Ishikawa (cell line): ENCODE measurements at regions not wholly inside any gene's neighbourhood (a gene's known extent, or its start where the extent isn't known, plus 50 kb on each side); places are given as distances from the start of the nearest gene placed in this dataset.

Experiments used
- CEBPB ChIP-seq: IDR thresholded peaks from 2 replicates; pipeline ENCODE4 v1.6.1; 2012
- CREB1 ChIP-seq: IDR thresholded peaks from 2 replicates; pipeline ENCODE4 v1.6.1; 2012; ENCODE audit warnings: low read depth
- EGR1 ChIP-seq: IDR thresholded peaks from 2 replicates; pipeline ENCODE4 v1.6.1; 2012
- EP300 ChIP-seq: IDR thresholded peaks from 2 replicates; pipeline ENCODE4 v1.6.1; 2012; ENCODE audit warnings: borderline replicate concordance
- FOXM1 ChIP-seq: IDR thresholded peaks from 2 replicates; pipeline ENCODE4 v1.6.1; 2012; ENCODE audit warnings: low read depth, borderline replicate concordance
- NFIC ChIP-seq: IDR thresholded peaks from 2 replicates; pipeline ENCODE4 v1.6.1; 2012
- RAD21 ChIP-seq: IDR thresholded peaks from 2 replicates; pipeline ENCODE4 v1.6.1; 2012; ENCODE audit warnings: low read depth
- TAF1 ChIP-seq: IDR thresholded peaks from 2 replicates; pipeline ENCODE4 v1.6.1; 2012; ENCODE audit warnings: low read depth, mild to moderate bottlenecking
- TCF12 ChIP-seq: IDR thresholded peaks from 2 replicates; pipeline ENCODE4 v1.6.1; 2012; ENCODE audit warnings: low read depth
- TEAD4 ChIP-seq: IDR thresholded peaks from 2 replicates; pipeline ENCODE4 v1.6.1; 2012
- USF1 ChIP-seq: IDR thresholded peaks from 2 replicates; pipeline ENCODE4 v1.6.1; 2012
- YY1 ChIP-seq: IDR thresholded peaks from 2 replicates; pipeline ENCODE4 v1.6.1; 2012; ENCODE audit warnings: low read depth
- ZBTB7A ChIP-seq: IDR thresholded peaks from 2 replicates; pipeline ENCODE4 v1.6.1; 2012; ENCODE audit warnings: low read depth
- TF ChIP-seq, protein P1 (sequence below): IDR thresholded peaks from 2 replicates; pipeline ENCODE4 v1.6.1; 2012; ENCODE audit warnings: low read depth, mild to moderate bottlenecking
- TF ChIP-seq, protein P2 (sequence below): IDR thresholded peaks from 2 replicates; pipeline ENCODE4 v1.6.1; 2012

- TF ChIP-seq CEBPB (no peak), USF1 (no peak), TEAD4 (no peak), YY1 (no peak), EP300 (no peak), TCF12 (no peak), RAD21 (no peak), NFIC (no peak), CREB1 (no peak), TAF1 (no peak), FOXM1 (no peak), ZBTB7A (no peak)
- TF ChIP-seq, protein P1, sequence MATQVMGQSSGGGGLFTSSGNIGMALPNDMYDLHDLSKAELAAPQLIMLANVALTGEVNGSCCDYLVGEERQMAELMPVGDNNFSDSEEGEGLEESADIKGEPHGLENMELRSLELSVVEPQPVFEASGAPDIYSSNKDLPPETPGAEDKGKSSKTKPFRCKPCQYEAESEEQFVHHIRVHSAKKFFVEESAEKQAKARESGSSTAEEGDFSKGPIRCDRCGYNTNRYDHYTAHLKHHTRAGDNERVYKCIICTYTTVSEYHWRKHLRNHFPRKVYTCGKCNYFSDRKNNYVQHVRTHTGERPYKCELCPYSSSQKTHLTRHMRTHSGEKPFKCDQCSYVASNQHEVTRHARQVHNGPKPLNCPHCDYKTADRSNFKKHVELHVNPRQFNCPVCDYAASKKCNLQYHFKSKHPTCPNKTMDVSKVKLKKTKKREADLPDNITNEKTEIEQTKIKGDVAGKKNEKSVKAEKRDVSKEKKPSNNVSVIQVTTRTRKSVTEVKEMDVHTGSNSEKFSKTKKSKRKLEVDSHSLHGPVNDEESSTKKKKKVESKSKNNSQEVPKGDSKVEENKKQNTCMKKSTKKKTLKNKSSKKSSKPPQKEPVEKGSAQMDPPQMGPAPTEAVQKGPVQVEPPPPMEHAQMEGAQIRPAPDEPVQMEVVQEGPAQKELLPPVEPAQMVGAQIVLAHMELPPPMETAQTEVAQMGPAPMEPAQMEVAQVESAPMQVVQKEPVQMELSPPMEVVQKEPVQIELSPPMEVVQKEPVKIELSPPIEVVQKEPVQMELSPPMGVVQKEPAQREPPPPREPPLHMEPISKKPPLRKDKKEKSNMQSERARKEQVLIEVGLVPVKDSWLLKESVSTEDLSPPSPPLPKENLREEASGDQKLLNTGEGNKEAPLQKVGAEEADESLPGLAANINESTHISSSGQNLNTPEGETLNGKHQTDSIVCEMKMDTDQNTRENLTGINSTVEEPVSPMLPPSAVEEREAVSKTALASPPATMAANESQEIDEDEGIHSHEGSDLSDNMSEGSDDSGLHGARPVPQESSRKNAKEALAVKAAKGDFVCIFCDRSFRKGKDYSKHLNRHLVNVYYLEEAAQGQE = no peak
Measured at GRCh38 chr15:83356501-83357399, 72.3 kb upstream of the BNC1 start.

GRCh38 chr15:83358972-83359564 lies 74.6 kb upstream of the BNC1 start:
- TF ChIP-seq USF1 (no peak), EGR1 (no peak), YY1 (no peak), FOXM1 (no peak), NFIC (no peak), CREB1 (no peak)
- TF ChIP-seq, protein P2, sequence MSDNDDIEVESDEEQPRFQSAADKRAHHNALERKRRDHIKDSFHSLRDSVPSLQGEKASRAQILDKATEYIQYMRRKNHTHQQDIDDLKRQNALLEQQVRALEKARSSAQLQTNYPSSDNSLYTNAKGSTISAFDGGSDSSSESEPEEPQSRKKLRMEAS = no peak

DNA sequence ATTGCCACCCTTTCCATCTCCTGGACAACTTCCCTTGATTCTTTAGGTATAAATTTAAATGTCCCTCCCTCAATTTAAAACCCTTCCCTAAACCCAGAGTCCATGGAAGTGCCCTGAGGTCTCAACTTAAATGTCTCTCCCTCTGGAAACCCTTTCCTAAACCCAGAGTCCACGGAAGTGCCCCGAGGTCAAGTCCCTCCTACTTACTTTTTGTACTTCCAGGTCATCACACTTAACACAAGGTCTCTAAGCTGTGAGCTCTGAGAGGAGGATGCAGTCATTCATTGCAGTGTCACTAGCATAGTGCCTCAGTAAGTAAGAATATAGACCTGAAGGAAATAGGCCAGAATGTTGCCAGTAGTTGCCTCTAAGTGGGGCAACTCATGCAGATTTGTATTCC lies 78.2 kb upstream of the BNC1 start:
- TF ChIP-seq YY1 = no peak
- TF ChIP-seq CREB1 = no peak
- no peak for TF ChIP-seq TAF1
- TF ChIP-seq, protein P1 = no peak
- TF ChIP-seq FOXM1 = no peak
- no peak for TF ChIP-seq USF1
- TF ChIP-seq, protein P2 = no peak
- no peak for TF ChIP-seq NFIC
- no peak for TF ChIP-seq CEBPB
- no peak for TF ChIP-seq EP300
- TF ChIP-seq ZBTB7A = no peak
- no peak for TF ChIP-seq RAD21
- no peak for TF ChIP-seq TEAD4
- TF ChIP-seq TCF12 = no peak

DNA sequence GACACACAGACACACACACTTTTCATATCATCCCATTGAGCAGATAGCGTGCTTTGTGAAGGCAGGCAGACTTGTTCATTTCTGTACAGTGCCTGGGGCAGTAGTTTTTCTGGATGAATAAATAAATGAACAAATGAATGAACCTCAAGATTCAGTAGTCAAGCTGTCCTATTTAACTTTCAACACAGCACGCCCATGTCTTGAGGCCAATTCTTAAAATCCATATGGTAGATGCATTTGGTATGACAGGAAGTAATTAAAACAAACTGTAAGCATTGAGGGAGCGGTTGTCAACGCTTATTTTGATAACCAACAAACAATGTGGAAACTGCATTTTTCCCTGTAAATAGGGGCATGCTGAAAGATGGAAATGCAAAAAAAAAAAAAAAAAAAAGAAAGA lies 80.0 kb upstream of the BNC1 start:
- TF ChIP-seq NFIC (no peak), ZBTB7A (no peak), TAF1 (no peak), EGR1 (no peak), YY1 (no peak), CREB1 (no peak)

GRCh38 chr15:83365370-83365938 lies 81.0 kb upstream of the BNC1 start:
- no peak for TF ChIP-seq TAF1
- TF ChIP-seq TCF12 = no peak
- TF ChIP-seq CEBPB = no peak
- no peak for TF ChIP-seq CREB1
- TF ChIP-seq ZBTB7A = no peak
- TF ChIP-seq EP300 = no peak
- TF ChIP-seq, protein P1 = no peak
- no peak for TF ChIP-seq NFIC
- TF ChIP-seq TEAD4 = no peak
- TF ChIP-seq, protein P2 = no peak
- TF ChIP-seq RAD21 = no peak
- no peak for TF ChIP-seq EGR1
- no peak for TF ChIP-seq FOXM1
- no peak for TF ChIP-seq YY1
- no peak for TF ChIP-seq USF1
